ENCODE measurements at regions not wholly inside any gene's neighbourhood (a gene's known extent, or its start where the extent isn't known, plus 50 kb on each side); places are given as distances from the start of the nearest gene placed in this dataset.

- TF ChIP-seq CTCF (IDR thresholded peaks at IDR 0.05; ENCODE audit: unreplicated experiment in 3 of 3): no peak
- no peaks in the 10 kb centered on the region for H3K36me3 Mint-ChIP-seq (ENCODE audit: low read depth)
- H3K9me3 Mint-ChIP-seq: peaks cover 9% of the 10 kb centered on the region
- no peaks in the 10 kb centered on the region for H3K27me3 Mint-ChIP-seq (ENCODE audit: low read depth)
- no peaks in the 10 kb centered on the region for H3K4me1 Mint-ChIP-seq
- H3K27ac Mint-ChIP-seq: no peak overlapping the region
- H3K4me3 Mint-ChIP-seq: no peak overlapping the region
Measured at GRCh38 chr3:67920969-67921368, 266.6 kb upstream of the SUCLG2 start.

GRCh38 chr3:67920311-67920710 is 265.9 kb upstream of the SUCLG2 start:
- Mint-ChIP-seq H3K27me3 (ENCODE audit: low read depth) (no peaks in the 10 kb centered on the region), H3K4me1 (no peaks in the 10 kb centered on the region), H3K27ac (no peak overlapping the region), H3K4me3 (no peak overlapping the region), H3K36me3 (ENCODE audit: low read depth) (no peaks in the 10 kb centered on the region), H3K9me3 (peaks cover 5% of the 10 kb centered on the region)
- TF ChIP-seq CTCF (IDR thresholded peaks at IDR 0.05; ENCODE audit: unreplicated experiment in 3 of 3): no peak

- Mint-ChIP-seq H3K27me3 (ENCODE audit: low read depth) (no peaks in the 10 kb centered on the region), H3K36me3 (ENCODE audit: low read depth) (no peaks in the 10 kb centered on the region), H3K9me3 (no peaks in the 10 kb centered on the region), H3K4me3 (no peak overlapping the region), H3K4me1 (no peaks in the 10 kb centered on the region), H3K27ac (no peak overlapping the region)
- TF ChIP-seq CTCF (IDR thresholded peaks at IDR 0.05; ENCODE audit: unreplicated experiment in 3 of 3): no peak
Measured at GRCh38 chr3:67916353-67916752, 261.9 kb upstream of the SUCLG2 start.

GRCh38 chr3:67907735-67908134 is 253.3 kb upstream of the SUCLG2 start:
- Mint-ChIP-seq H3K9me3 (peaks cover 4% of the 10 kb centered on the region), H3K4me3 (no peak overlapping the region), H3K4me1 (peaks cover 4% of the 10 kb centered on the region), H3K36me3 (ENCODE audit: low read depth) (no peaks in the 10 kb centered on the region), H3K27ac (no peak overlapping the region), H3K27me3 (ENCODE audit: low read depth) (no peaks in the 10 kb centered on the region)
- no peak for TF ChIP-seq CTCF (IDR thresholded peaks at IDR 0.05; ENCODE audit: unreplicated experiment in 3 of 3)

- Mint-ChIP-seq H3K36me3 (ENCODE audit: low read depth) (no peaks in the 10 kb centered on the region), H3K9me3 (peaks cover 4% of the 10 kb centered on the region), H3K4me3 (no peak overlapping the region), H3K27me3 (ENCODE audit: low read depth) (no peaks in the 10 kb centered on the region), H3K27ac (no peak overlapping the region), H3K4me1 (peaks cover 4% of the 10 kb centered on the region)
- no peak for TF ChIP-seq CTCF (IDR thresholded peaks at IDR 0.05; ENCODE audit: unreplicated experiment in 3 of 3)
Measured at GRCh38 chr3:67906261-67906660, 251.8 kb upstream of the SUCLG2 start.

- peaks cover 4% of the 10 kb centered on the region for H3K9me3 Mint-ChIP-seq
- peak; percentile 16 to 31 (median 19) for TF ChIP-seq CTCF (IDR thresholded peaks at IDR 0.05; ENCODE audit: unreplicated experiment in 3 of 3)
- no peaks in the 10 kb centered on the region for H3K27me3 Mint-ChIP-seq (ENCODE audit: low read depth)
- H3K27ac Mint-ChIP-seq: no peak overlapping the region
- H3K4me1 Mint-ChIP-seq: peaks cover 8% of the 10 kb centered on the region
- H3K4me3 Mint-ChIP-seq: no peak overlapping the region
- no peaks in the 10 kb centered on the region for H3K36me3 Mint-ChIP-seq (ENCODE audit: low read depth)
Measured at GRCh38 chr3:67901681-67902080, 247.3 kb upstream of the SUCLG2 start.
